ENCODE measurements at regions not wholly inside any gene's neighbourhood (a gene's known extent, or its start where the extent isn't known, plus 50 kb on each side); places are given as distances from the start of the nearest gene placed in this dataset.

- no peak overlapping the region for H3K27ac ChIP-seq (ENCODE audit: low read depth, low read length)
- H3K79me2 ChIP-seq (ENCODE audit: insufficient read depth, low read length) = no peaks in the 10 kb centered on the region
- no peaks in the 10 kb centered on the region for H3K9me3 ChIP-seq (ENCODE audit: low read depth, low read length)
- TF ChIP-seq, protein P1, sequence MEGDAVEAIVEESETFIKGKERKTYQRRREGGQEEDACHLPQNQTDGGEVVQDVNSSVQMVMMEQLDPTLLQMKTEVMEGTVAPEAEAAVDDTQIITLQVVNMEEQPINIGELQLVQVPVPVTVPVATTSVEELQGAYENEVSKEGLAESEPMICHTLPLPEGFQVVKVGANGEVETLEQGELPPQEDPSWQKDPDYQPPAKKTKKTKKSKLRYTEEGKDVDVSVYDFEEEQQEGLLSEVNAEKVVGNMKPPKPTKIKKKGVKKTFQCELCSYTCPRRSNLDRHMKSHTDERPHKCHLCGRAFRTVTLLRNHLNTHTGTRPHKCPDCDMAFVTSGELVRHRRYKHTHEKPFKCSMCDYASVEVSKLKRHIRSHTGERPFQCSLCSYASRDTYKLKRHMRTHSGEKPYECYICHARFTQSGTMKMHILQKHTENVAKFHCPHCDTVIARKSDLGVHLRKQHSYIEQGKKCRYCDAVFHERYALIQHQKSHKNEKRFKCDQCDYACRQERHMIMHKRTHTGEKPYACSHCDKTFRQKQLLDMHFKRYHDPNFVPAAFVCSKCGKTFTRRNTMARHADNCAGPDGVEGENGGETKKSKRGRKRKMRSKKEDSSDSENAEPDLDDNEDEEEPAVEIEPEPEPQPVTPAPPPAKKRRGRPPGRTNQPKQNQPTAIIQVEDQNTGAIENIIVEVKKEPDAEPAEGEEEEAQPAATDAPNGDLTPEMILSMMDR (IDR thresholded peaks at IDR 0.05; ENCODE audit: extremely low read depth, low read depth, low read length) = no peak
- no peaks in the 10 kb centered on the region for H3K27me3 ChIP-seq (ENCODE audit: insufficient read depth, low read length)
- H3K4me3 ChIP-seq (ENCODE audit: insufficient read depth, low read length) = no peak overlapping the region
- no peak overlapping the region for H2AFZ ChIP-seq (ENCODE audit: low read length)
- H4K20me1 ChIP-seq (ENCODE audit: insufficient read depth, low read length) = no peaks in the 10 kb centered on the region
- DNase-seq (ENCODE audit: insufficient read length, low spot score, missing footprints) = no peak
- H3K4me1 ChIP-seq (ENCODE audit: insufficient read depth, low read length) = no peaks in the 10 kb centered on the region
- H3K36me3 ChIP-seq (ENCODE audit: insufficient read depth, low read length) = no peaks in the 10 kb centered on the region
- H3K4me2 ChIP-seq (ENCODE audit: insufficient read depth, low read length) = no peak overlapping the region
These were observed 1070.2 kb upstream of the TENM3 start for GRCh38 chr4:181173046-181173445.

GRCh38 chr4:181176306-181176705 lies 1066.9 kb upstream of the TENM3 start:
- H3K36me3 ChIP-seq (ENCODE audit: insufficient read depth, low read length) = no peaks in the 10 kb centered on the region
- no peaks in the 10 kb centered on the region for H3K9me3 ChIP-seq (ENCODE audit: low read depth, low read length)
- H2AFZ ChIP-seq (ENCODE audit: low read length) = no peak overlapping the region
- H3K4me2 ChIP-seq (ENCODE audit: insufficient read depth, low read length) = no peak overlapping the region
- no peak overlapping the region for H3K27ac ChIP-seq (ENCODE audit: low read depth, low read length)
- no peaks in the 10 kb centered on the region for H3K27me3 ChIP-seq (ENCODE audit: insufficient read depth, low read length)
- no peak for DNase-seq (ENCODE audit: insufficient read length, low spot score, missing footprints)
- no peak overlapping the region for H3K4me3 ChIP-seq (ENCODE audit: insufficient read depth, low read length)
- H3K4me1 ChIP-seq (ENCODE audit: insufficient read depth, low read length) = no peaks in the 10 kb centered on the region
- H4K20me1 ChIP-seq (ENCODE audit: insufficient read depth, low read length) = no peaks in the 10 kb centered on the region
- H3K79me2 ChIP-seq (ENCODE audit: insufficient read depth, low read length) = no peaks in the 10 kb centered on the region
- TF ChIP-seq, protein P1 (IDR thresholded peaks at IDR 0.05; ENCODE audit: extremely low read depth, low read depth, low read length) = no peak

DNA sequence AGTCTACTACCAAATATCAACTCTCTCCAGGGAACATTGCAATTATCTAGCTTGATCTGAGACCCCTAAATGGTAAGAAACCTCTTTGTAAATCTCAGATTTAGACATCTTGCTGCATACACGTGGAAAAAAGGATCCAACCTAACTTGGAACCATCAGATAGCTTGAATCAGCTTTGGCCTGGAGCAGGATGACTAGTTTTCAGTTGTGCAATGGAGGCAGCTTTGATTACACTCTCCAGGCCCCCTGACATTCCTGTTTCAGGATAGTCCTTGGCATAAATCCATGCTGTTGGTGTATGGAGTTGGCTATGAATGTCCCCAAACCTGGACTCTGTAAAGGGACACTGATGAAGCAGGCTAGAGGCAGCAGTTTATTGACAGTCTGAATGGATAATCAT lies 1061.9 kb upstream of the TENM3 start:
- Histone ChIP-seq H3K4me1 (ENCODE audit: insufficient read depth, low read length) (no peaks in the 10 kb centered on the region), H3K36me3 (ENCODE audit: insufficient read depth, low read length) (no peaks in the 10 kb centered on the region), H4K20me1 (ENCODE audit: insufficient read depth, low read length) (no peaks in the 10 kb centered on the region), H3K4me3 (ENCODE audit: insufficient read depth, low read length) (no peak overlapping the region), H3K9me3 (ENCODE audit: low read depth, low read length) (no peaks in the 10 kb centered on the region), H2AFZ (ENCODE audit: low read length) (no peak overlapping the region), H3K27ac (ENCODE audit: low read depth, low read length) (no peak overlapping the region), H3K79me2 (ENCODE audit: insufficient read depth, low read length) (no peaks in the 10 kb centered on the region), H3K27me3 (ENCODE audit: insufficient read depth, low read length) (no peaks in the 10 kb centered on the region), H3K4me2 (ENCODE audit: insufficient read depth, low read length) (no peak overlapping the region)
- TF ChIP-seq, protein P1 (IDR thresholded peaks at IDR 0.05; ENCODE audit: extremely low read depth, low read depth, low read length) = no peak
- no peak for DNase-seq (ENCODE audit: insufficient read length, low spot score, missing footprints)

- H2AFZ ChIP-seq (ENCODE audit: low read length) = no peak overlapping the region
- TF ChIP-seq, protein P1 (IDR thresholded peaks at IDR 0.05; ENCODE audit: extremely low read depth, low read depth, low read length) = no peak
- H3K36me3 ChIP-seq (ENCODE audit: insufficient read depth, low read length) = no peaks in the 10 kb centered on the region
- no peaks in the 10 kb centered on the region for H3K4me1 ChIP-seq (ENCODE audit: insufficient read depth, low read length)
- no peaks in the 10 kb centered on the region for H4K20me1 ChIP-seq (ENCODE audit: insufficient read depth, low read length)
- H3K4me2 ChIP-seq (ENCODE audit: insufficient read depth, low read length) = no peak overlapping the region
- no peak for DNase-seq (ENCODE audit: insufficient read length, low spot score, missing footprints)
- H3K4me3 ChIP-seq (ENCODE audit: insufficient read depth, low read length) = no peak overlapping the region
- no peak overlapping the region for H3K27ac ChIP-seq (ENCODE audit: low read depth, low read length)
- H3K79me2 ChIP-seq (ENCODE audit: insufficient read depth, low read length) = no peaks in the 10 kb centered on the region
- H3K9me3 ChIP-seq (ENCODE audit: low read depth, low read length) = no peaks in the 10 kb centered on the region
- no peaks in the 10 kb centered on the region for H3K27me3 ChIP-seq (ENCODE audit: insufficient read depth, low read length)
These were observed 1053.5 kb upstream of the TENM3 start for GRCh38 chr4:181189751-181190150.
